Sigmoid colon (tissue), 6 donors: ENCODE measurements at regions not wholly inside any gene's neighbourhood (a gene's known extent, or its start where the extent isn't known, plus 50 kb on each side); places are given as distances from the start of the nearest gene placed in this dataset.
"Not testable (repeated sequence)": the region's sequence is repeated elsewhere in the genome, so short reads cannot be mapped to it uniquely, and the experiment has no call there.

ENCODE experiments used
- DNase-seq: peaks from one replicate; pipeline ENCODE4 v3.0.0-alpha.2; 2019
- H3K27ac ChIP-seq, 4 donors: fragments of 200-600 bp; sonication (generic); one replicate each; pipeline ENCODE4 v1.5.1; 2016 to 2019; ENCODE audit warnings: mild to moderate bottlenecking in 1 of 4
- H3K27me3 ChIP-seq, 3 donors: fragments of 200-600 bp; sonication (generic); one replicate each; pipeline ENCODE4 v1.5.1; 2019; ENCODE audit warnings: mild to moderate bottlenecking in 1 of 3
- H3K36me3 ChIP-seq, 4 donors: fragments of 200-600 bp; sonication (generic); one replicate each; pipeline ENCODE4 v1.5.1; 2016 to 2019
- H3K4me1 ChIP-seq, 4 donors: fragments of 200-600 bp; sonication (generic); one replicate each; pipeline ENCODE4 v1.5.1; 2017 to 2019
- H3K4me3 ChIP-seq, 4 donors: fragments of 200-600 bp; sonication (generic); one replicate each; pipeline ENCODE4 v1.5.1; 2017 to 2019; ENCODE audit warnings: mild to moderate bottlenecking in 2 of 4, moderate library complexity in 1 of 4
- H3K9me3 ChIP-seq, 4 donors: fragments of 200-600 bp in 3 of 4; sonication (generic) in 3 of 4; one replicate each; pipeline versions ENCODE4 v1.5.1 to v1.6.1; 2013 to 2019
- CTCF ChIP-seq, 4 experiments: fragments of 450-650 bp in 3 of 4; fragments of 200-600 bp in 1 of 4; IDR thresholded peaks; one replicate each; pipeline ENCODE4 v1.5.1; 2016 to 2019; ENCODE audit warnings: antibody characterized with exemption in 4 of 4, mild to moderate bottlenecking in 3 of 4, moderate library complexity in 2 of 4
- EP300 ChIP-seq, 4 donors: sonication (generic); formaldehyde crosslinking; IDR thresholded peaks; one replicate each; pipeline ENCODE4 v1.6.1; 2017; ENCODE audit warnings: antibody characterized with exemption in 4 of 4
- POLR2A ChIP-seq, 2 donors: fragments of 450-650 bp; IDR thresholded peaks; one replicate each; pipeline ENCODE4 v1.6.1; 2016; ENCODE audit warnings: antibody characterized with exemption in 2 of 2, mild to moderate bottlenecking in 2 of 2, moderate library complexity in 2 of 2
- POLR2AphosphoS5 ChIP-seq, 4 donors: sonication (generic); formaldehyde crosslinking; IDR thresholded peaks; one replicate each; pipeline ENCODE4 v1.6.1; 2017; ENCODE audit warnings: antibody characterized with exemption in 4 of 4
- WGBS, 2 donors: extraction: QIAGEN DNeasy Blood & Tissue Kit; methylation state at CpG; one replicate each; pipeline ENCODE4 v1.1.7; 2013; 5-methylcytosine and 5-hydroxymethylcytosine counted together
- intact Hi-C: fragments of 100-400 bp; cut with DNase I; formaldehyde crosslinking; loops from one replicate; pipeline ENCODE4 v1.15.1; 2023
- donor health status: healthy with polysubstance abuse.
- donor health status: healthy.

GRCh38 chr4:148540622-148541326, 98.6 kb upstream of the NR3C2 start:
- 52 to 81% methylated on average over 4 of the region's 4 CpGs for WGBS, 2 donors
- no peak overlapping the region for H3K27ac ChIP-seq
- no peak for DNase-seq

GRCh38 chr4:148539387-148539786, 97.2 kb upstream of the NR3C2 start:
- no peak for DNase-seq
- Histone ChIP-seq H3K36me3 (no peaks in the 10 kb centered on the region), H3K9me3 (peaks cover 0 to 6% (median 1%) of the 10 kb centered on the region in 4 donors), H3K27me3 (no peaks in the 10 kb centered on the region), H3K4me1 (no peaks in the 10 kb centered on the region), H3K4me3 (no peak overlapping the region), H3K27ac (no peak overlapping the region)
- TF ChIP-seq CTCF (IDR thresholded peaks at IDR 0.05) (no peak), EP300 (IDR thresholded peaks at IDR 0.05) (no peak), POLR2AphosphoS5 (IDR thresholded peaks at IDR 0.05) (no peak), POLR2A (IDR thresholded peaks at IDR 0.05) (no peak)
- 14 to 61% methylated on average over 3 of the region's 3 CpGs for WGBS, 2 donors
- intact Hi-C loops: no loop called here

More at GRCh38 chr4:148540622-148541326, 98.6 kb upstream of the NR3C2 start:
- Histone ChIP-seq H3K9me3 (no peaks in the 10 kb centered on the region), H3K27me3 (no peaks in the 10 kb centered on the region), H3K36me3 (no peaks in the 10 kb centered on the region), H3K4me1 (no peaks in the 10 kb centered on the region), H3K4me3 (no peak overlapping the region)
- TF ChIP-seq EP300 (IDR thresholded peaks at IDR 0.05): no peak
- no peak for TF ChIP-seq POLR2AphosphoS5 (IDR thresholded peaks at IDR 0.05)
- no peak for TF ChIP-seq CTCF (IDR thresholded peaks at IDR 0.05)
- no peak for TF ChIP-seq POLR2A (IDR thresholded peaks at IDR 0.05)
- intact Hi-C loops: no loop called here

GRCh38 chr4:148533851-148534250, 91.6 kb upstream of the NR3C2 start:
- H3K36me3 ChIP-seq, DNase-seq, H3K4me1 ChIP-seq, intact Hi-C loops, H3K4me3 ChIP-seq, H3K9me3 ChIP-seq, H3K27me3 ChIP-seq, H3K27ac ChIP-seq: not testable (repeated sequence)
- WGBS, 2 donors: 91 to 95% methylated on average over 1 of the region's 1 CpG

DNA sequence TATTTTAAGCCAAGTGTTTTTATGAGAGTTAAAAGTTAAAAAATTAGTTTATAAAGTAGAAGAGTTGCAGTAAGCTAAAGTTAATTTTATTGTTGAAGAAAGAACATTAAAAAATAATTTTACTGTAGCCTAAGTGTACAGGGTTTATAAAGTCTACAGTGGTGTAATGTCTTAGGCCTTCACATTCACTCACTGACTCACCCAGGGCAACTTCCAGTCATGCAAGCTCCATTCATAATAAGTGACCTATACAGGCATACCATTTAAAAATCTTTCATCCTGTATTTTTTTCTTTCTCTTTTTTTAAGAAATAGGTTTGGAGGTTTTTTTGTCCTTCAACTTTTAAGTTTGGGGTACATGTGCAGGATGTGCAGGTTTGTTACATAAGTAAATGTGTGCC, 87.9 kb upstream of the NR3C2 start:
- Histone ChIP-seq H3K36me3 (no peaks in the 10 kb centered on the region), H3K27ac (no peak overlapping the region), H3K27me3 (no peaks in the 10 kb centered on the region), H3K4me3 (no peak overlapping the region), H3K4me1 (no peaks in the 10 kb centered on the region), H3K9me3 (peaks cover 5 to 10% (median 9%) of the 10 kb centered on the region in 4 donors)
- TF ChIP-seq EP300 (IDR thresholded peaks at IDR 0.05) (no peak), CTCF (IDR thresholded peaks at IDR 0.05) (no peak), POLR2A (IDR thresholded peaks at IDR 0.05) (no peak), POLR2AphosphoS5 (IDR thresholded peaks at IDR 0.05) (no peak)
- DNase-seq: no peak
- intact Hi-C loops: no loop called here

- Histone ChIP-seq H3K4me3 (no peak overlapping the region), H3K9me3 (peaks cover 0 to 2% (median under 1%) of the 10 kb centered on the region in 4 donors), H3K27ac (no peak overlapping the region), H3K27me3 (no peaks in the 10 kb centered on the region), H3K36me3 (no peaks in the 10 kb centered on the region), H3K4me1 (no peaks in the 10 kb centered on the region)
- DNase-seq: no peak
- no peak for TF ChIP-seq POLR2A (IDR thresholded peaks at IDR 0.05)
- TF ChIP-seq POLR2AphosphoS5 (IDR thresholded peaks at IDR 0.05): no peak
- no peak for TF ChIP-seq CTCF (IDR thresholded peaks at IDR 0.05)
- no peak for TF ChIP-seq EP300 (IDR thresholded peaks at IDR 0.05)
- intact Hi-C loops: no loop called here
These were observed 85.4 kb upstream of the NR3C2 start for GRCh38 chr4:148527571-148527970.
